NCI-H187 treated with DMSO at 0.1 percent for 48 hours (cell line): ENCODE measurements at regions not wholly inside any gene's neighbourhood (a gene's known extent, or its start where the extent isn't known, plus 50 kb on each side); places are given as distances from the start of the nearest gene placed in this dataset.
"Not testable (repeated sequence)": the region's sequence is repeated elsewhere in the genome, so short reads cannot be mapped to it uniquely, and the experiment has no call there.

Experiments
- DNase-seq: peaks from one replicate; lab custom pipeline; 2025; lab: John Stamatoyannopoulos, UW

GRCh38 chr9:110093871-110094270, 114.1 kb downstream of the C9orf152 start:
- no peak for DNase-seq

GRCh38 chr9:110095161-110095595, 112.8 kb downstream of the C9orf152 start:
- DNase-seq, result no peak

DNA sequence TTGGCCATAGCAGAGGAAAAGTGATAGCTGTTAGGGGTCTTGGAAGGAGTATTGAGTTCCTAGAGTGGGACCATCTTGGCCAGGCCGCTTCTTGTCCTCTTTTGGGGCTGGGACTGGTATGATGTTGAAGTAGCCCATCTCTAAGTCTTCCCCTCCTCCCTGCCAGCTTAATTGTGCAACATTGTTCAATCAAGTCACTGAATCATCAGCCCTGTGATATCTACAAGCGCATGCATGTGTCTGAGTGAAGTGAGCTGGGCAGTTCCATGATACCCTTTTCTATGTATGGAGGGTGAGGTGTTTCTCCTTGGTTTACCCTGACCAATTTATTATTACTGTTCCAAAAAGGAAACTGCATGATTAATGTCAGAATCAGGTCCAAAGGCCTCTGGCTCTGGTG, 112.2 kb downstream of the C9orf152 start:
- no peak for DNase-seq

DNA sequence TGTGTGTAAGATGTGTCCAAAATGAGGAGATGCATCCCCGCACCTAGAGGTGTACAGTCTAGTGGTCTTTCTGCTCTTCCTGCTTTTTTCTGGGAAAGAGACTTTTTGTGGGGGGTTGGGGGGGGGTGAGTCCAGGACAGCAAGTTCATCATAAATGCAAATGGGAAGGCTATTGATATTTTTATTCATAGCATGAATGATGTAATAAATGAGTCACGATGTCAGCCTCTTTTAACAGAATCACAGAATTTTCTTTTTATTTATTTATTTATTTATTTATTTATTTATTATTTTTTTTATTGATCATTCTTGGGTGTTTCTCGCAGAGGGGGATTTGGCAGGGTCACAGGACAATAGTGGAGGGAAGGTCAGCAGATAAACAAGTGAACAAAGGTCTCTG, 111.3 kb downstream of the C9orf152 start:
- not testable (repeated sequence) for DNase-seq

- DNase-seq, result no peak
Measured at GRCh38 chr9:110099236-110100095, 108.5 kb downstream of the C9orf152 start.

DNA sequence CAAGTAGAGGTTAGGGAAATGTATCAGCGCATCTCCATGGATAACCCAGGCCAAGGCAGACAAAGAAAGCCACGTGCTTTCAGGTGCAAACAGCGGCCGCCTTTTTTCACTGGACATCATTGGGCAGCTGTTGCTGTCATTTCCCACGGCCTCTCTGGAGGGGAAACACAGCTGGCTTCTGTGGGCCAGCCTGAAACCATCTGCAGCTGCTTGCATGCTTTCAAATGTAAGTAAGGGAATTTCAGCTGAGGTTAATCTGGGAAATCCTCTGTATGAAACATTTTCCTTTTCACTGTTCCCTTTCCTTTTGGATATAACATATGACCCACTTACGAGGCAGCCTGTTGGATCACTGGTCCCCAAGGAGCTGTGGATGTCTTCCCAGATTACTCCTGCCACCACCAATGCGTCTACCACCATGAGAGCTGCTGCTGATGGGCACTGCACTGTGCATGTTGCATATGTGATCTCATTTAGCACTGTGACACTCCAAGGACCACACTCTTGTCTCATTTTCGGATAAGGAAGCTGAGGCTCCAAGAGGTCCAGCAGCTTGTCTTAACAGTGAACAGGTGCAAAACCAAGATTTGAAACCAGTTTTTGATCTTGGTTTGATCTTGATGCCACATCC, 106.3 kb downstream of the C9orf152 start:
- DNase-seq, result no peak

- no peak for DNase-seq
Measured at GRCh38 chr9:110103257-110103656, 104.7 kb downstream of the C9orf152 start.

DNA sequence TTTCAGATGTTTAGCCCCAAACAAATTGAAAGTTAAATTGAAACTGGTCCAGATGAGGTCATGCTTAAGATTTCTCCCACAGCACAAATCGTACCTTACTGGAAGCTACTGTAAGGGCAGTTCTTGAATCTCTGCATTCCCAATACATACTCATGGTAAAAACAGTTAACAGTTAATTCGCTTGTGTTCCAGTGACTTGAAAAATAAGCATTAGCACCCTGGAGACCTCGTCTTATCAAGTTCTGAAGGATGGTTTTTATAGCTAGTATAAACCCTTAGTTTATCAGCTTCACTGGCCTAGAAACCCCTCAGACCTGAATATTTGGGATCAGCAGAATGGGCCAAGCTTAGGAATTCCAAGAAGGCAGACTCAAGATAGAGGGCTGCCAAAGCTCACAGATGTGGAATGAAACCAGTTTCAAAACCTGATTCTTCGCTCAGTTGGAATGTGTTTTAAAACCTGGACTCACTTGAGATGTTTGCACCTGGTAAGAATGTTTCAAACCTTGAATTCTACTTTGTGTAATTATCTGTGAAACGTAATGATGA, 103.6 kb downstream of the C9orf152 start:
- no peak for DNase-seq

- DNase-seq, result no peak
Measured at GRCh38 chr9:110105107-110105506, 102.9 kb downstream of the C9orf152 start.

- DNase-seq, result no peak
Measured at GRCh38 chr9:110106661-110107060, 101.3 kb downstream of the C9orf152 start.

GRCh38 chr9:110109333-110110092, 98.4 kb downstream of the C9orf152 start:
- DNase-seq, result no peak

- DNase-seq, result no peak
Measured at GRCh38 chr9:110110154-110110553, 97.8 kb downstream of the C9orf152 start.

DNA sequence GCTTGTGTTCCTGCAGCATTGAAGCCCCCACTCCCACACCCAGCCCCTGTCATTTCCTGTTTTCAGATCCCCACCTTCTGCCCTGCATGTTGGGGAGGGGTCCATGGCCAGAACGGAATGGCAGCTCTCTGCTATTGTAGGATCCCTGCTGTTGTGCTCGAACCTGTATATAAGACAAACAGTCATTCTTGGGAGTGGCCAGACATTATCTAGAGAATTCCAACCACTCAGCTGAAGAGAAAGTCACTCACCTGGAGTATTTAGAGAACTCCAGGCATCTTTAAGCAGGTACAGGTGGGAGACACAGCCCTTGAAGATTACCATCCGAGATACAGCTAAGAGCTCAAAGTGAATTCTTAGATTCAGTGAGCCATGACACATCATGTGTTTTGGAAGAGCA, 96.1 kb downstream of the C9orf152 start:
- DNase-seq, result peak; percentile 18

DNA sequence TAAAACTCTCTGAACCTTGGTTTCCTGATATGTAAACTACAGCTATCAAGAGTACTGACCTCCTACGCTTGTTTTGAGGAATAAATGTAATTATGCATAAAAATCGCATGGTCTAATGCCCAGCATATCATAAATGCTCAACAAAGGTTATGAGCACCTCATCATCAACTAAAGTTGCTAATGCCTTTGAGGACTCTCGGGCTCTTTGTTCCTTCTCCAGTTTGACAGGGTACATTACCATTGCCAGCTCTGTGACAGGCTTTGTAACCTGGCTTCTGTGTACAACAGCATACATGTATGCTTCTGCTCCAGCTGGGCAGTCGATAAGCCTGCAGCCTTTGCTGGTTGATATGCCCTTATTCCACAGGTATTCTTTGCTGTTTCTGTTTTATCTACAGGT, 95.2 kb downstream of the C9orf152 start:
- no peak for DNase-seq

GRCh38 chr9:110114086-110114858, 93.7 kb downstream of the C9orf152 start:
- no peak for DNase-seq

GRCh38 chr9:110114859-110115201, 93.1 kb downstream of the C9orf152 start:
- DNase-seq, result no peak

GRCh38 chr9:110115341-110115820, 92.6 kb downstream of the C9orf152 start:
- no peak for DNase-seq

DNA sequence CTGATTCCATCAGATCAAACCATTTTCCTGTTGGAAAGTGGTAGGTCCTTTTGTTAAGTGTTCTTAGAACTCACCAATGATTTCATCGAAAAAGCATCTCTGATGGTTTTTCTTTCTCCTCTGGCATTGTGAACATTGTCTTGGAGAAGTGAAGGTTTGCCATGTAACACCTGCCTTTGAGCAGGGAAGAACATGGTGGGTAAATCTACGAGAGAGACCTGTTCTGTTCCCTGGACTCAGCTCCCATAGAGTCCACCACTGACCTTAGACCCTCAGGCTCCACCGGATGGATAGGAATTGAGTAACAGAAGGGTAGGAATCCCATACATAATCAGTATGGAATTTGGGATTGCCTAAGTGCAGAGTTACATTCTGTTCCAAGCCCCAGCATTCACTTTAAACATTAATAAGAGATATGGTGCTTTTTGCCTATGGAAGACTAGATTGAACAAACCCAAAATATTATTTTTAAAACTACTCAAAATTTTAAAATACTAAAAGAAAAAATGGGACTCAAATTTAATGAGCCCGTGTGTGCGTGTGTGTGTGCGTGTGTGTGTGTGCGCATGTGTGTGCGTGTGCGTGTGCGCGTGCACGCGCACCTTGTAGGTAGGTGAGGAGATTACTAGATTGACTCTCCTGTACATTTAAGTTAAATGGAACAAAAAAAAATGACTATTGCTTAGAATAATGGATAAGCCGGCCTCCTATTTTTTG, 92.0 kb downstream of the C9orf152 start:
- no peak for DNase-seq

GRCh38 chr9:110116543-110116885, 91.4 kb downstream of the C9orf152 start:
- no peak for DNase-seq

DNA sequence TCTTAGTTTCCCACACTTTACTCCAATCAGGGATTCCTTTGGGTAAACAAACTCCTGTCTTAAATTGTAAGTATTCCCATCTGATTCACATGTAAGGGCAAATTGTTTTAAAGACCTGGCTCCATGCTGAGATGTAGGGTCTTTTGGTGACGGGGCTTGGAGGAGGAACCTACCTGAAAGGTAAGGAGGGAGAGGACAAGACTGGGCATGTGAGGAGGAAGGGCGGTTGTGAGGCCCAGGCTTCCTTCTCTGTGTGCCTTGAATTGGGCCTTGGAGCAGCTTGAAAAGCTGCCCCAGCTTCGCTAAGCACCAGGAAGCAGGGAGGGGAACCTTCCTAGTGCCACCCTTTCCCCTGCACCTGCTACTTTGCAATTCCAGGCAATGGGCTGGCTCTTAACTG, 86.8 kb downstream of the C9orf152 start:
- DNase-seq, result no peak
